ENCODE measurements at regions not wholly inside any gene's neighbourhood (a gene's known extent, or its start where the extent isn't known, plus 50 kb on each side); places are given as distances from the start of the nearest gene placed in this dataset.

DNA sequence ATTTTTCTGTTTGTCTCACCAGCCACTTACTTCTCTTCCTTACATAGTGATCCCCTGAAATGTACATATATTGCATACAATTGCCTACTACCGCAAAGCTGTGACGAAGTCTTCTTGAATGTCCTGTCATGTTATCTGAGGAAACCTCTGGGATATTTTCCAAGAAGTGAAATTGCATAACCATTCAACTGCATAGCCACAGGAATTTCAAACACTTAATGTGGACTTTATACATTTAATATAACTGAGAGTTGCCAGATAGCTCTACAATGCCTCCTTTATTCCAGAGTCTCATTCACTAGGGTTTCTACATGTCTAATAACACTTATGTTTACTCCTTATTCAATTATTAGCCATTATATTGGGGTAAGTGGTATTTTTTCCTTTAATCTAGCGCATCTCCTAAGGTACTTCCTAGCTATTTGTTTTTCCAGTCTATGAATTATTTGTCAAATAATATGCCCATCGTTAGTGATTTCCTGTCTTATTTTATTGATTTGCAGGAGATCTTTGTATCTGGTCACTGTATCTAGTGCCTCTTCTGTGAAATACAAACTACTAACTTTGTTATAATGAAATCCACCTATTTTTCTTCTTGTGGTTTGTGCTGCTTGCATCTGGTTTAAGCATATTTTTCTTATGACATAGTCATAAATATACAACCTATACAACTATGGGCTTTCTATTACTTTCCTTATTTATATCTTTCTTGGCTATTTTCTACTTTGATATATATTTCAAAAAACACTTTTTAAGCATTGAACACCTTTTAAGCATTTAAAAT is 69.2 kb upstream of the GRID2 start:
- Histone ChIP-seq H3K9me3 (ENCODE audit: insufficient read depth, low read depth, low read length) (no peaks in the 10 kb centered on the region), H3K9ac (ENCODE audit: low read length) (peak overlapping the region; percentile 55), H3K36me3 (ENCODE audit: insufficient read depth, low read length) (no peaks in the 10 kb centered on the region), H2AFZ (ENCODE audit: low read depth, low read length) (no peak overlapping the region), H3K4me1 (ENCODE audit: insufficient read depth, low read length) (peaks cover 18% of the 10 kb centered on the region), H3K79me2 (ENCODE audit: insufficient read depth, low read length) (no peaks in the 10 kb centered on the region), H3K27ac (ENCODE audit: low read depth, low read length) (peak overlapping the region; percentile 71), H4K20me1 (ENCODE audit: insufficient read depth, low read length) (no peaks in the 10 kb centered on the region), H3K4me3 (ENCODE audit: insufficient read depth, low read depth, low read length) (peak overlapping the region; percentile 11), H3K4me2 (ENCODE audit: low read length) (peak overlapping the region; percentile 76), H3K27me3 (ENCODE audit: insufficient read depth, low read length) (no peaks in the 10 kb centered on the region)
- peak; percentile 99 for DNase-seq (ENCODE audit: low read depth)
- peaks cover 22% of the 10 kb centered on the region for H3K4me1 Mint-ChIP-seq (ENCODE audit: low read depth, unreplicated experiment)
- no peaks in the 10 kb centered on the region for H3K27me3 Mint-ChIP-seq (ENCODE audit: low read depth, unreplicated experiment)
- peak overlapping the region; percentile 96 for H3K27ac Mint-ChIP-seq (ENCODE audit: unreplicated experiment)
- H3K36me3 Mint-ChIP-seq (ENCODE audit: low read depth, unreplicated experiment): no peaks in the 10 kb centered on the region
- H3K4me3 Mint-ChIP-seq (ENCODE audit: unreplicated experiment): no peak overlapping the region
- TF ChIP-seq CTCF (IDR thresholded peaks at IDR 0.05; ENCODE audit: insufficient read depth, low read depth, low read length): no peak
- TF ChIP-seq EZH2 (IDR thresholded peaks at IDR 0.05; ENCODE audit: insufficient read depth, low read length): no peak
- FAIRE-seq: no peak
- H3K9me3 Mint-ChIP-seq (ENCODE audit: unreplicated experiment): no peaks in the 10 kb centered on the region

- no peak overlapping the region for H2AFZ ChIP-seq (ENCODE audit: low read depth, low read length)
Measured at GRCh38 chr4:92235731-92236130, 68.0 kb upstream of the GRID2 start.

More at GRCh38 chr4:92235731-92236130, 68.0 kb upstream of the GRID2 start:
- no peak overlapping the region for H3K4me3 ChIP-seq (ENCODE audit: insufficient read depth, low read depth, low read length)
- Mint-ChIP-seq H3K4me3 (ENCODE audit: unreplicated experiment) (no peak overlapping the region), H3K27ac (ENCODE audit: unreplicated experiment) (no peak overlapping the region), H3K9me3 (ENCODE audit: unreplicated experiment) (no peaks in the 10 kb centered on the region), H3K27me3 (ENCODE audit: low read depth, unreplicated experiment) (no peaks in the 10 kb centered on the region), H3K36me3 (ENCODE audit: low read depth, unreplicated experiment) (no peaks in the 10 kb centered on the region), H3K4me1 (ENCODE audit: low read depth, unreplicated experiment) (peaks cover 22% of the 10 kb centered on the region)
- H3K9me3 ChIP-seq (ENCODE audit: insufficient read depth, low read depth, low read length): no peaks in the 10 kb centered on the region
- TF ChIP-seq CTCF (IDR thresholded peaks at IDR 0.05; ENCODE audit: insufficient read depth, low read depth, low read length): no peak
- no peak for TF ChIP-seq EZH2 (IDR thresholded peaks at IDR 0.05; ENCODE audit: insufficient read depth, low read length)
- H3K4me2 ChIP-seq (ENCODE audit: low read length): no peak overlapping the region
- peak; percentile 13 for DNase-seq (ENCODE audit: low read depth)
- no peaks in the 10 kb centered on the region for H3K79me2 ChIP-seq (ENCODE audit: insufficient read depth, low read length)
- no peaks in the 10 kb centered on the region for H3K27me3 ChIP-seq (ENCODE audit: insufficient read depth, low read length)
- H4K20me1 ChIP-seq (ENCODE audit: insufficient read depth, low read length): no peaks in the 10 kb centered on the region
- H3K36me3 ChIP-seq (ENCODE audit: insufficient read depth, low read length): no peaks in the 10 kb centered on the region
- no peak for FAIRE-seq
- H3K9ac ChIP-seq (ENCODE audit: low read length): no peak overlapping the region
- peaks cover 18% of the 10 kb centered on the region for H3K4me1 ChIP-seq (ENCODE audit: insufficient read depth, low read length)
- H3K27ac ChIP-seq (ENCODE audit: low read depth, low read length): no peak overlapping the region
